Central memory CD8-positive, alpha-beta T cell (primary cell): ENCODE measurements at regions not wholly inside any gene's neighbourhood (a gene's known extent, or its start where the extent isn't known, plus 50 kb on each side); places are given as distances from the start of the nearest gene placed in this dataset.

Experiments used
- ATAC-seq: fragments of 150-1000 bp; cut with Tn5 transposase; replicated peaks from 2 replicates; pipeline ENCODE4 v1.10.0; 2022; ENCODE audit warnings: mild to moderate bottlenecking, moderate FRiP score, moderate number of reproducible peaks; ENCODE audit not compliant: poor library complexity, severe bottlenecking; ENCODE audit errors: extremely low read depth
- DNase-seq, 2 donors: peaks; one replicate each; pipeline ENCODE4 v3.0.0; 2021; ENCODE audit warnings: low spot score in 2 of 2
- H3K27ac Mint-ChIP-seq: one replicate; pipeline ENCODE4 v1.8.0; 2022; ENCODE audit warnings: low read depth, mild to moderate bottlenecking, moderate library complexity, mixed read lengths
- H3K27me3 Mint-ChIP-seq: one replicate; pipeline ENCODE4 v1.8.0; 2022; ENCODE audit warnings: mixed read lengths
- H3K36me3 Mint-ChIP-seq: one replicate; pipeline ENCODE4 v1.8.0; 2022; ENCODE audit warnings: mild to moderate bottlenecking, moderate library complexity, mixed read lengths; ENCODE audit not compliant: insufficient read depth
- H3K4me1 Mint-ChIP-seq: one replicate; pipeline ENCODE4 v1.8.0; 2022; ENCODE audit warnings: mixed read lengths
- H3K4me3 Mint-ChIP-seq: one replicate; pipeline ENCODE4 v1.8.0; 2022; ENCODE audit warnings: mild to moderate bottlenecking, moderate library complexity, mixed read lengths
- H3K9me3 Mint-ChIP-seq: one replicate; pipeline ENCODE4 v1.8.0; 2022; ENCODE audit warnings: mixed read lengths

DNA sequence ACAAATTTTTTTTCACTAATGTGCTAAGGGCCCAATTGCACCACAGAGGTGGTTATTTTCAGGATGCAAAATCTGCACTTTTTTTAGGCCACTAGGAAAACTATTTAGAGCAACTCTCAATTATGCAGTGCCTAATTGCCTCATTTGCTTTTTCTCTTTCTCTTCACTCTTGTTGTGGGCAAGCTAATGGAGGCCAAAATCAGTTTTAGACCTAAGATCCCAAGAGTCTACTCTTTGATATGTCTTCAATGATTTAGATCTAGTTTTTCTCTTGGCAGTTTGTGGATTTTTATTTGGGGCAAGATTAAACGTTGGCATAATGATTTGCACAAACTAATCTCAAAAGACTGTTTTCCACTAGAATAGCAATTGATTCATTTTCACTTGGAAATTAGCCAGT lies 1996.9 kb downstream of the LRRC4C start:
- Mint-ChIP-seq H3K4me1 (no peaks in the 10 kb centered on the region), H3K27me3 (no peaks in the 10 kb centered on the region), H3K4me3 (no peak overlapping the region), H3K27ac (no peak overlapping the region), H3K36me3 (no peaks in the 10 kb centered on the region), H3K9me3 (peaks cover 22% of the 10 kb centered on the region)
- ATAC-seq: no peak
- DNase-seq: no peak

GRCh38 chr11:39461066-39461465 lies 1998.4 kb downstream of the LRRC4C start:
- Mint-ChIP-seq H3K4me3 (no peak overlapping the region), H3K27me3 (no peaks in the 10 kb centered on the region), H3K4me1 (no peaks in the 10 kb centered on the region), H3K9me3 (peaks cover 22% of the 10 kb centered on the region), H3K27ac (no peak overlapping the region), H3K36me3 (no peaks in the 10 kb centered on the region)
- ATAC-seq: no peak
- no peak for DNase-seq

DNA sequence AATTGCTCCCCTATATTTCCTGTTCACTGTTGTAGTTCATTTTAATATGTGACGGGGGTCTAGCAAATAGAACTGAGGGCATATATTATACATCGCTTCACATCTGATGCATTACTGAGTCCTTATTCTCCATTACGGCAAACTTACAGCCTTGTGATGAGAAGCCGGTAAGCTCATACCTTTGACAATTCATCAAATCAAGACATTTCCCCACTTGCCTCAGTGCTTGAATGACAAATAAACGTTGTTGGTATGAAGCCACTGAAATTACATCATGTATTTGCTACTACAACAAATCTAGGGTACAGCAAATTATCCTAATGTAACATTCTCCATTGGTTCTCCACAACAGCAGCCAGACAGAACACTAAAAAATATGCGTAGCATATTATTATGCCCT lies 1999.8 kb downstream of the LRRC4C start:
- no peaks in the 10 kb centered on the region for H3K4me1 Mint-ChIP-seq

GRCh38 chr11:39458481-39458880 lies 2001.0 kb downstream of the LRRC4C start:
- H3K27ac Mint-ChIP-seq: no peak overlapping the region
- no peaks in the 10 kb centered on the region for H3K4me1 Mint-ChIP-seq
- H3K4me3 Mint-ChIP-seq: no peak overlapping the region
- DNase-seq (no peak), ATAC-seq (no peak)
- no peaks in the 10 kb centered on the region for H3K36me3 Mint-ChIP-seq
- no peaks in the 10 kb centered on the region for H3K27me3 Mint-ChIP-seq
- H3K9me3 Mint-ChIP-seq: peaks cover 22% of the 10 kb centered on the region

More for the DNA sequence above, 1999.8 kb downstream of the LRRC4C start:
- Mint-ChIP-seq H3K9me3 (peaks cover 22% of the 10 kb centered on the region), H3K4me3 (no peak overlapping the region), H3K27ac (no peak overlapping the region), H3K36me3 (no peaks in the 10 kb centered on the region), H3K27me3 (no peaks in the 10 kb centered on the region)
- ATAC-seq: no peak
- DNase-seq: no peak

DNA sequence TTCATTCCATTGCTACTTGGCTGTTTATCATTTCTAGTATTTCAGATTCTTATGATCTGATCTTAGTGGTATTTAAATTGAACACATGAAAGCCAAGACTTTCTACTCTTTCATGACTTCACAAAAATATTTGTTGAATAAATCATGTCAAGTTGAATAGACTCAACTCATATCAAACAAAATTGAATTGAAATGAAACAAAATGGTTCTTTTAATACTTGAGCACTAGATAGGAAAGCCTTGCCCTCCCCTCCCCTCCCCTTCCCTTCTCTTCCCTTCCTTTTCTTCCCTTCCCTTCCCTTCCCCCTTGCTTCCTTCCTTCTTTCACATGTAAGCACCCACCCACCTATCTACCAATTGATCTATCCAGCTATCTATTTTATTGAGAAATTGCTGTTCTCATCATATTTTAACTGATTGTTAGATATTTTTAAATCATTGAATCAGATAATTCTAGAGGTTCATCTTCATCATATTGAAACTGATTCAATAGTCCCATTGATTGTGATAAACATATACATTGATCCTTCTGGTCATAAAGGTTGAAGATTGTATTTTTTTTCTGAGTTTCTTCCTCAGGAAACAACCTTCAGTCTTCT lies 2015.9 kb downstream of the LRRC4C start:
- Mint-ChIP-seq H3K27ac (no peak overlapping the region), H3K9me3 (peaks cover 17% of the 10 kb centered on the region), H3K27me3 (no peaks in the 10 kb centered on the region), H3K4me3 (no peak overlapping the region), H3K4me1 (no peaks in the 10 kb centered on the region), H3K36me3 (no peaks in the 10 kb centered on the region)
- DNase-seq: no peak
- ATAC-seq: no peak

GRCh38 chr11:39442177-39442576 lies 2017.3 kb downstream of the LRRC4C start:
- Mint-ChIP-seq H3K4me3 (no peak overlapping the region), H3K4me1 (no peaks in the 10 kb centered on the region), H3K27me3 (no peaks in the 10 kb centered on the region), H3K27ac (no peak overlapping the region), H3K36me3 (no peaks in the 10 kb centered on the region), H3K9me3 (peaks cover 18% of the 10 kb centered on the region)
- DNase-seq (no peak), ATAC-seq (no peak)

DNA sequence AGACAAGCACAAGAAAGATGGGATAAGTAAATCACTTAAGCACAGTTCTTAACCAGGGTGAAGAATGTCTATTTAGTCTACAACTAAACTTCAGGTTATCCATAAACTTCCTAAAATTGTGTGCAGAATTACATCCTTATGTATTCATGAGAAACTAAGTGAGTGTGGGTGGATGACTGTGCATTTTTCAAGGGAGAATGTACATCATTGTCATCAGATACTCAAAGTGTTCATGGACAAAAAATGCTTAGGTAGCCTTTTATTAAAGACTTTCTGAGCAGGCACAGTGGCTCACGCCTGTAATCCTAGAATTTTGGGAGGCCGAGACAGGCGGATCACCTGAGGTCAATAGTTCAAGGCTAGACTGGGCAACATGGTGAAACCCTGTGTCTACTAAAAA lies 2023.8 kb downstream of the LRRC4C start:
- no peak overlapping the region for H3K27ac Mint-ChIP-seq
- ATAC-seq: no peak
- H3K27me3 Mint-ChIP-seq: no peaks in the 10 kb centered on the region
- no peak for DNase-seq
- H3K4me3 Mint-ChIP-seq: no peak overlapping the region
- H3K9me3 Mint-ChIP-seq: peaks cover 13% of the 10 kb centered on the region
- no peaks in the 10 kb centered on the region for H3K4me1 Mint-ChIP-seq
- no peaks in the 10 kb centered on the region for H3K36me3 Mint-ChIP-seq

DNA sequence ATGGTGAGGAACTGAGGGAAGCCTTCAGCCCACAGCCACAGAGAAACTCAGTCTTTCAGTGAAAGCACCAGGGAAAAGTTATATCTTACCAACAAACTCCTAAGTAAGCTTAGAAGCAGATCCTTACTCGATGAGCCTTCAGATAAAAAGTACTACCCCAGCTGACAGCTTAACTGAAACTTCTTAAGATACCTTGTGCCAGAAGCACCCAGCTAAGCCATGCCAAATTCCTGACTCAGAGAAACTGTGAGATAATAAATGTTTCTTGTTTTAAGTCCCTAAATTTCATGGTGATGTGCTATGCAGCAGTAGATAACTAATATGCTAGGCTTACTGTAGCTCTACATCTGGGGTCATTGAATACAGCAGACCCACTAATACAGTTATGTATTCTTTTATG lies 2025.0 kb downstream of the LRRC4C start:
- Mint-ChIP-seq H3K4me1 (no peaks in the 10 kb centered on the region), H3K27me3 (no peaks in the 10 kb centered on the region), H3K27ac (no peak overlapping the region), H3K9me3 (peaks cover 8% of the 10 kb centered on the region), H3K4me3 (no peak overlapping the region), H3K36me3 (no peaks in the 10 kb centered on the region)
- DNase-seq (no peak), ATAC-seq (no peak)

GRCh38 chr11:39432929-39433328 lies 2026.5 kb downstream of the LRRC4C start:
- Mint-ChIP-seq H3K36me3 (no peaks in the 10 kb centered on the region), H3K4me1 (no peaks in the 10 kb centered on the region), H3K9me3 (peaks cover under 1% of the 10 kb centered on the region), H3K27ac (no peak overlapping the region), H3K27me3 (no peaks in the 10 kb centered on the region), H3K4me3 (no peak overlapping the region)
- ATAC-seq: no peak
- no peak for DNase-seq

- no peaks in the 10 kb centered on the region for H3K27me3 Mint-ChIP-seq
- DNase-seq (no peak), ATAC-seq (no peak)
- H3K9me3 Mint-ChIP-seq: peaks cover 9% of the 10 kb centered on the region
- H3K4me1 Mint-ChIP-seq: no peaks in the 10 kb centered on the region
- no peak overlapping the region for H3K27ac Mint-ChIP-seq
- H3K36me3 Mint-ChIP-seq: no peaks in the 10 kb centered on the region
- no peak overlapping the region for H3K4me3 Mint-ChIP-seq
Measured at GRCh38 chr11:39425226-39425625, 2034.2 kb downstream of the LRRC4C start.

DNA sequence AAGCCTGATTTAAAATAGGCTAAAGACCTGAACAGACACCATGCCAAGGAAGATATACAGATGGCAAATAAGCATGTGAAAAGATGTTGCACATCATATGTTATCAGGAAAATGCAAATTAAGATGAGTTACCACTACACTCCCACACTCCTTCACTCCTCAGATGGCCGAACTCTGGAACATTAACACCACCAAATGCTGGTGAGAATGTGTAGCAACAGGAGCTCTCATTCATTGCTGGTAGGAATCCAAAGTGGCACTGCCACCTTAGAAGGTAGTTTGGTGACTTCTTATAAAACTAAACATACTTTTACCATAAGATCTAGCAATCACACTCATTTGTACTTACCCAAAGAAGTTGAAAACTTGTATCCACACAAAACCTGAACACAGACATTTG lies 2047.3 kb downstream of the LRRC4C start:
- ATAC-seq: no peak

DNA sequence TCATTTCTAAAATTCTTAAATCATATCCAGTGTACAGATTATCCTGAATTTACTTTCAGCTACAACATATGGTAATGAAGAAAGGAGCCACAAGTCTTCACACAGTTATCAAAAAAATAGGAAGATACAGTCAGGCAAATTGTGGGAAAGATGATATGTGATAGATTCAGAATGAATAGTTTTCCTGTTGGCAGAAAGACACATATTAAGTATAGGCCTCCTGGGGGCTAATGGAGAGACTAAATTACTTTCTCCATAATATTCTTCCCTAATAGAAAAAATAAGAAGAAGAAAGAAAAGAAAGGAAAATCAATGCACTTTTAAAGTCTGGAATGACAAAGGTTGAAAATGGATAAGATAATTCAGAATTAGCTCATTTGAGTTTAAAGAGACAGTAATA lies 2073.5 kb downstream of the LRRC4C start:
- Mint-ChIP-seq H3K27me3 (no peaks in the 10 kb centered on the region), H3K9me3 (peaks cover 6% of the 10 kb centered on the region), H3K4me3 (no peak overlapping the region), H3K27ac (no peak overlapping the region), H3K4me1 (no peaks in the 10 kb centered on the region), H3K36me3 (no peaks in the 10 kb centered on the region)
- ATAC-seq (no peak), DNase-seq (no peak)

More for the DNA sequence above, 2047.3 kb downstream of the LRRC4C start:
- H3K4me1 Mint-ChIP-seq: no peaks in the 10 kb centered on the region
- H3K27ac Mint-ChIP-seq: no peak overlapping the region
- no peak for DNase-seq
- no peak overlapping the region for H3K4me3 Mint-ChIP-seq
- peaks cover 27% of the 10 kb centered on the region for H3K9me3 Mint-ChIP-seq
- H3K36me3 Mint-ChIP-seq: no peaks in the 10 kb centered on the region
- no peaks in the 10 kb centered on the region for H3K27me3 Mint-ChIP-seq

GRCh38 chr11:39374963-39375698 lies 2084.3 kb downstream of the LRRC4C start:
- no peak for ATAC-seq

More at GRCh38 chr11:39374963-39375698, 2084.3 kb downstream of the LRRC4C start:
- DNase-seq: no peak
- Mint-ChIP-seq H3K9me3 (peaks cover 5% of the 10 kb centered on the region), H3K36me3 (peaks cover 11% of the 10 kb centered on the region), H3K27me3 (no peaks in the 10 kb centered on the region), H3K4me1 (peaks cover 10% of the 10 kb centered on the region), H3K27ac (no peak overlapping the region), H3K4me3 (no peak overlapping the region)
